ENCODE measurements at regions not wholly inside any gene's neighbourhood (a gene's known extent, or its start where the extent isn't known, plus 50 kb on each side); places are given as distances from the start of the nearest gene placed in this dataset.

DNA sequence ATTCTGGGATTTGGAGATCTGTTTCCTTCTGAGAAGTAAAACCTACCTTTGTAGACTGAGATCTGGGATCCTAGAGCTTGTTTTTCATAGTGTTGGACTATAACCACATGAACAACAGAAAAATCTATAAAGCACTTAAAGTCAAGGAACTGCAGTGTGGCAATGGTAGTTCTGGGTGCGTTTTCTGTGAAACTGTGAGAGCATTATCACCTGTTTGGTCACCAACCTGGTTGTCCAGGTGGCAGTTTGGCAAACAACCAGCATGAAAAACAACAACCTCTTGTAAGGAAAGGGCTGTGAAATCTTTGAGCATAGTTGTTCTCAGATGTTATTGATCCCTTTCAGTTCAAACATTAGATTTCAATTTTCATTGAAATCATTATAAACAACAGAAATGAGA is 215.8 kb upstream of the CITED2 start:
- DNase-seq = no peak
- TF ChIP-seq, protein P1, sequence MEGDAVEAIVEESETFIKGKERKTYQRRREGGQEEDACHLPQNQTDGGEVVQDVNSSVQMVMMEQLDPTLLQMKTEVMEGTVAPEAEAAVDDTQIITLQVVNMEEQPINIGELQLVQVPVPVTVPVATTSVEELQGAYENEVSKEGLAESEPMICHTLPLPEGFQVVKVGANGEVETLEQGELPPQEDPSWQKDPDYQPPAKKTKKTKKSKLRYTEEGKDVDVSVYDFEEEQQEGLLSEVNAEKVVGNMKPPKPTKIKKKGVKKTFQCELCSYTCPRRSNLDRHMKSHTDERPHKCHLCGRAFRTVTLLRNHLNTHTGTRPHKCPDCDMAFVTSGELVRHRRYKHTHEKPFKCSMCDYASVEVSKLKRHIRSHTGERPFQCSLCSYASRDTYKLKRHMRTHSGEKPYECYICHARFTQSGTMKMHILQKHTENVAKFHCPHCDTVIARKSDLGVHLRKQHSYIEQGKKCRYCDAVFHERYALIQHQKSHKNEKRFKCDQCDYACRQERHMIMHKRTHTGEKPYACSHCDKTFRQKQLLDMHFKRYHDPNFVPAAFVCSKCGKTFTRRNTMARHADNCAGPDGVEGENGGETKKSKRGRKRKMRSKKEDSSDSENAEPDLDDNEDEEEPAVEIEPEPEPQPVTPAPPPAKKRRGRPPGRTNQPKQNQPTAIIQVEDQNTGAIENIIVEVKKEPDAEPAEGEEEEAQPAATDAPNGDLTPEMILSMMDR (IDR thresholded peaks at IDR 0.05) = no peak
- no peak for TF ChIP-seq POLR2A (IDR thresholded peaks at IDR 0.05)
- H3K27ac ChIP-seq = no peak overlapping the region
- intact Hi-C loops (cut with DNase I) = no loop called here
- no peak overlapping the region for H3K4me3 ChIP-seq
- no peaks in the 10 kb centered on the region for H3K27me3 ChIP-seq
- H3K36me3 ChIP-seq (replicated peaks in 1 of 2) = no peaks in the 10 kb centered on the region
- 92 to 96% (median 94%) methylated on average over 1 of the region's 1 CpG for WGBS, 4 donors
- peaks cover 10 to 37% of the 10 kb centered on the region in 2 donors for H3K4me1 ChIP-seq (replicated peaks in 1 of 2)
- H3K9me3 ChIP-seq (replicated peaks in 1 of 3) = no peaks in the 10 kb centered on the region

DNA sequence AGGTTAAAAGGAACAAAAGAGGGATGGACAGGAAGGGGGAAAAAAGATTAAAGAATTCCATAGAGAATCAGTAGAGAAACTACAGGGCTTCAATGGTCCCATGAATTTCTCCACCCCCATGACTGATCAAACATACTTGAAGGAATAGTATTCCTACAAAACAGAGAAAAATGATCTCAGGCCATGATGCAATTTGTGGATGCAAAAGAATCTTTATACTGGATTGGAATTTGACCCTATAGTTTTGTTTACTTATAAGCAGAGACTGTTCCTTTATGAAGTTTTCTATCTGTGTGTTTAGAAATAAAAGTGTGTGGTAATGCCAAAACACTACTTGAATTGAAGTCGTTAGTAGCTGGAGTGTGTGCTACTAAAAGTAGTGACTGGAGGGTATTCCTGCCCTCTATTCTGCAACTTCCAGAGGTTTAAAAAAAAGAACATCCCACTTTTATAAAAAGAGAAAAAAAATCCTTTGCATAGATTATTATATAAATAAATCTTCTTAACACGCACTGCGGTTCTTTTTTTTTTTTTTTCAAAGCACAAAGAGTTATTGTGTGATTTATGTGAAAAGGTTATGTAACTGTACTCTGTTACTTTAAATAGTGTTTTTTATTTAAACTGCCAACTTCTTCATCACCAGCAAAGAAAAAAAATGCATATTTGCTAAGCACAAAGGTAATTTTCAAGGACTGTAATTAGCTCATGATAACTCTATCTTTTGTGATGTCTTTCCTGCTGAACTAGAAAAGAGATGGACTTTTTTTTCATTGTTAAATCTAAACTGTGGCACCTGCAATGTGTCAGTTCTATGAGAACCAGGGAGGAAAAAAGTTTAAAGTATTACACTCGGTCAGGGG is 214.5 kb upstream of the CITED2 start:
- no peak for DNase-seq
- H3K4me3 ChIP-seq = no peak overlapping the region
- no peaks in the 10 kb centered on the region for H3K27me3 ChIP-seq
- intact Hi-C loops (cut with DNase I) = no loop called here
- no peaks in the 10 kb centered on the region for H3K36me3 ChIP-seq (replicated peaks in 1 of 2)
- WGBS, 4 donors = 14 to 25% (median 20%) methylated on average over 4 of the region's 4 CpGs
- TF ChIP-seq, protein P1 (IDR thresholded peaks at IDR 0.05) = no peak
- TF ChIP-seq POLR2A (IDR thresholded peaks at IDR 0.05) = no peak
- peak overlapping the region in 1 of 5 donors; percentile 41 for H3K27ac ChIP-seq
- H3K4me1 ChIP-seq (replicated peaks in 1 of 2) = peaks cover 10 to 37% of the 10 kb centered on the region in 2 donors
- H3K9me3 ChIP-seq (replicated peaks in 1 of 3) = no peaks in the 10 kb centered on the region

DNA sequence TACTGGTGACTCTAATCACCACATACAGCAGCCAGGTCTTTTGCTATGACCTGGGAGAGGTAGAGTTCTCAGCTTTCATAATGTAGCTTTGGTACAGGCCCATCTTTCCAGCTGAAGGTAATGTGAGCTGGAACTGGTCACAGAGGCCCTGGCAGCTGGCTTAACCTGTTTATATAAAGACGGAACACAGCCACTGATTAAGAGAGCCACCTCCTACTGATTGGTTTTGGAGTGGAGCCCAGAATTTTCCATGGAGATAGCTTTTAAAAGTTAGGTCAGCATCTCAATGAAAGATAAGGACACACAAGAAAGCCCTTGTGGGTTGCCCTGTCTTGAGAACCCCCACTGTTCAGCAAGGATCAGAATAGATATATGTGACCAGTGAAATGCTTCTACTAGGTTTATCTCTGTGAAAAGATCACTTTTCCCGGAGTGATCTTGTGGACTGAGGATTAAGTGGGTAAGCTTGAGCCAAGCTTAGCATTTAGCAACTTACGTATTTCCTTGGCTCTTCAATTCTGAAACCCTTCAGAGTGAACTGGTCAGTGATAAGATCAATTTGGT is 213.7 kb upstream of the CITED2 start:
- Histone ChIP-seq H3K36me3 (replicated peaks in 1 of 2) (no peaks in the 10 kb centered on the region), H3K27me3 (no peaks in the 10 kb centered on the region), H3K4me1 (replicated peaks in 1 of 2) (peaks cover 10 to 37% of the 10 kb centered on the region in 2 donors), H3K4me3 (no peak overlapping the region), H3K9me3 (replicated peaks in 1 of 3) (no peaks in the 10 kb centered on the region), H3K27ac (peak overlapping the region in 2 of 5 donors; percentile 4 to 41)
- 43 to 54% (median 47%) methylated on average over 3 of the region's 3 CpGs for WGBS, 4 donors
- TF ChIP-seq, protein P1 (IDR thresholded peaks at IDR 0.05) = no peak
- no peak for TF ChIP-seq POLR2A (IDR thresholded peaks at IDR 0.05)
- DNase-seq = peak in 4 of 7 donors; percentile 13 to 70 (median 22)
- intact Hi-C loops (cut with DNase I) = no loop called here

DNA sequence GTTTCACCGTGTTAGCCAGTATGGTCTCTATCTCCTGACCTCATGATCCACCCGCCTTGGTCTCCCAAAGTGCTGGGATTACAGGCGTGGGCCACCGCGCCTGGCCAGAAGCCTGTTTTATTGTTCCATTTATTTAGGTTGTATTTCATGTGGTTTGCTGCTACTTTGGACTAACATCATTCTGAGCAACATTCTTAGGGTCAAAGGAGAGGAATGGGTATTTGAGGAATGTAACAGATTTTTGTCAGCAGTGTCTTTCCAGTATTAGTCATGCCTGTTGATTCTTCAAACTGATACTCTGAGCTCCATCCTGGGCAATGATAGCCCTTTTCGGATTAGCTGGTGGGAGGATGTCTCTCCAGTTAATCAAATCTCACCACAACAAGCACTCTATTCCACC is 213.0 kb upstream of the CITED2 start:
- no peak for DNase-seq
- TF ChIP-seq POLR2A (IDR thresholded peaks at IDR 0.05) = no peak
- TF ChIP-seq, protein P1 (IDR thresholded peaks at IDR 0.05) = no peak
- Histone ChIP-seq H3K4me3 (no peak overlapping the region), H3K9me3 (replicated peaks in 1 of 3) (no peaks in the 10 kb centered on the region), H3K27ac (peak overlapping the region in 1 of 5 donors; percentile 4), H3K27me3 (no peaks in the 10 kb centered on the region), H3K36me3 (replicated peaks in 1 of 2) (no peaks in the 10 kb centered on the region), H3K4me1 (replicated peaks in 1 of 2) (peaks cover 10 to 35% of the 10 kb centered on the region in 2 donors)
- intact Hi-C loops (cut with DNase I) = no loop called here
- WGBS, 4 donors = 72 to 86% (median 81%) methylated on average over 6 of the region's 6 CpGs
